HepG2 (cell line): ENCODE measurements at regions not wholly inside any gene's neighbourhood (a gene's known extent, or its start where the extent isn't known, plus 50 kb on each side); places are given as distances from the start of the nearest gene placed in this dataset.

Experiments used
- ATAC-seq: fragments of 200-7000 bp; cut with Tn5 transposase; 3 replicates; pipeline ENCODE4 v1.9.1; 2020; ENCODE audit warnings: mild to moderate bottlenecking, moderate library complexity
- BruUV-seq: library from RNA; stranded (reverse); fragments of 400-500 nt; replicated peaks from 2 replicates; lab custom pipeline; 2021; lab: Mats Ljungman, UMichigan
- CTCF ChIA-PET: fragments of 300-600 bp; formaldehyde crosslinking; extraction: SDS; loops from one replicate; lab custom pipeline; 2021; ENCODE audit warnings: low total read pairs, inconsistent platforms, low intra/inter-chr PET ratio; lab: Yijun Ruan, JAX
- POLR2A ChIA-PET: fragments of 350-600 bp; sonication (Branson Sonifier 250); formaldehyde crosslinking; loops from one replicate; lab custom pipeline; 2020; ENCODE audit warnings: antibody characterized with exemption, inconsistent platforms; lab: Yijun Ruan, JAX
- DNase-seq: peaks from one replicate; pipeline ENCODE4 v3.0.0-alpha.2; 2015; ENCODE audit warnings: low spot score
- FAIRE-seq: peaks from 3 replicates; lab custom pipeline; 2011; peaks lifted over from hg19 to GRCh38; lab: Jason Lieb, UNC
- H2AFZ ChIP-seq: one replicate; pipeline ENCODE4 v1.6.1; 2011; ENCODE audit warnings: low read length, inconsistent platforms
- H3K27ac ChIP-seq: fragments of 300-600 bp; 3 replicates; pipeline ENCODE4 v1.8.0; 2011; ENCODE audit warnings: mixed run types, mild to moderate bottlenecking, mixed read lengths, low read length, inconsistent platforms; ENCODE audit not compliant: insufficient read depth; ENCODE audit errors: extremely low read length
- H3K27me3 ChIP-seq, 2 experiments: fragments of 200-600 bp in 1 of 2; 2 replicates in 1 of 2; 3 replicates in 1 of 2; pipeline versions ENCODE4 v1.6.0 to v1.8.0; 2011; ENCODE audit warnings: low read length in 2 of 2, mild to moderate bottlenecking in 2 of 2, moderate library complexity in 2 of 2, inconsistent platforms in 1 of 2; ENCODE audit not compliant: insufficient read depth in 2 of 2, control insufficient read depth in 1 of 2
- H3K36me3 ChIP-seq, 2 experiments: fragments of 200-600 bp in 1 of 2; replicated peaks in 1 of 2; 2 replicates in 1 of 2; 3 replicates in 1 of 2; pipeline versions ENCODE4 v1.5.1 to v1.8.0; 2011; ENCODE audit warnings: low read length in 2 of 2, inconsistent platforms in 1 of 2; ENCODE audit not compliant: insufficient read depth in 2 of 2, control insufficient read depth in 1 of 2
- H3K4me1 ChIP-seq: 2 replicates; pipeline ENCODE4 v1.5.1; 2012; ENCODE audit warnings: low read length, inconsistent platforms; ENCODE audit not compliant: insufficient read depth
- H3K4me2 ChIP-seq: 2 replicates; pipeline ENCODE4 v1.6.0; 2011; ENCODE audit warnings: low read depth, low read length, inconsistent platforms
- H3K4me3 ChIP-seq, 3 experiments: fragments of 200-600 bp in 1 of 3; sonication (generic), shearing (Covaris generic) in 1 of 3; replicated peaks in 1 of 3; 2 replicates each; pipeline ENCODE4 v1.5.1; 2011 to 2016; ENCODE audit warnings: low read length in 3 of 3, inconsistent platforms in 2 of 3, low read depth in 2 of 3, mild to moderate bottlenecking in 2 of 3, control low read depth in 1 of 3, mixed read lengths in 1 of 3; ENCODE audit not compliant: insufficient read depth in 1 of 3
- H3K79me2 ChIP-seq: one replicate; pipeline ENCODE4 v1.6.1; 2011; ENCODE audit warnings: low read length, inconsistent platforms; ENCODE audit not compliant: insufficient read depth
- H3K9ac ChIP-seq: 2 replicates; pipeline ENCODE4 v1.6.0; 2011; ENCODE audit warnings: mild to moderate bottlenecking, low read depth, low read length, inconsistent platforms; ENCODE audit not compliant: insufficient read depth
- H3K9me3 ChIP-seq: 2 replicates; pipeline ENCODE4 v1.5.1; 2012; ENCODE audit warnings: mild to moderate bottlenecking, low read length
- H4K20me1 ChIP-seq: 2 replicates; pipeline ENCODE4 v1.6.0; 2011; ENCODE audit warnings: inconsistent platforms, mild to moderate bottlenecking, low read length, moderate library complexity; ENCODE audit not compliant: insufficient read depth
- ADNP ChIP-seq: sonication (generic); formaldehyde crosslinking; IDR thresholded peaks from 2 replicates; pipeline ENCODE4 v1.4.0; 2020; ENCODE audit warnings: missing genetic modification reagents
- DDIT3 ChIP-seq: sonication (generic); formaldehyde crosslinking; IDR thresholded peaks from 2 replicates; pipeline ENCODE4 v1.4.0; 2020; ENCODE audit warnings: mild to moderate bottlenecking, missing genetic modification reagents
- DZIP1 ChIP-seq: sonication (generic); formaldehyde crosslinking; IDR thresholded peaks from 2 replicates; pipeline ENCODE4 v1.5.0; 2020; ENCODE audit warnings: mild to moderate bottlenecking, missing genetic modification reagents
- FOSL1 ChIP-seq: sonication (generic); formaldehyde crosslinking; IDR thresholded peaks from 2 replicates; pipeline ENCODE4 v1.9.0; 2021; ENCODE audit warnings: missing genetic modification reagents, borderline replicate concordance
- JDP2 ChIP-seq: sonication (generic); formaldehyde crosslinking; IDR thresholded peaks from 2 replicates; pipeline ENCODE4 v1.8.1; 2022; ENCODE audit warnings: missing genetic modification reagents, borderline replicate concordance
- NFATC3 ChIP-seq: sonication (generic); formaldehyde crosslinking; IDR thresholded peaks from 2 replicates; pipeline ENCODE4 v1.5.1; 2020; ENCODE audit warnings: mild to moderate bottlenecking, missing genetic modification reagents
- ZMAT5 ChIP-seq: sonication (generic); formaldehyde crosslinking; IDR thresholded peaks from 2 replicates; pipeline ENCODE4 v1.5.0; 2020; ENCODE audit warnings: mild to moderate bottlenecking, low read depth, missing genetic modification reagents, borderline replicate concordance
- ZNF136 ChIP-seq: sonication (generic); formaldehyde crosslinking; IDR thresholded peaks from 2 replicates; pipeline ENCODE4 v1.8.1; 2022; ENCODE audit warnings: low read depth, mild to moderate bottlenecking, moderate library complexity, missing genetic modification reagents
- ZNF460 ChIP-seq: sonication (generic); formaldehyde crosslinking; IDR thresholded peaks from 2 replicates; pipeline ENCODE4 v1.5.1; 2020; ENCODE audit warnings: missing genetic modification reagents, mild to moderate bottlenecking, borderline replicate concordance
- ZNF468 ChIP-seq: sonication (generic); formaldehyde crosslinking; IDR thresholded peaks from 2 replicates; pipeline ENCODE4 v1.8.0; 2022; ENCODE audit warnings: mild to moderate bottlenecking, moderate library complexity, missing genetic modification reagents
- ZNF605 ChIP-seq: sonication (generic); formaldehyde crosslinking; IDR thresholded peaks from 2 replicates; pipeline ENCODE4 v1.8.0; 2022; ENCODE audit warnings: mild to moderate bottlenecking, missing genetic modification reagents
- ZNF629 ChIP-seq: sonication (generic); formaldehyde crosslinking; conservative IDR thresholded peaks from 2 replicates; pipeline ENCODE4 v1.5.0; 2020; ENCODE audit warnings: missing genetic modification reagents
- ZNF691 ChIP-seq: sonication (generic); formaldehyde crosslinking; IDR thresholded peaks from 2 replicates; pipeline ENCODE4 v1.4.0; 2020; ENCODE audit warnings: missing genetic modification reagents, low read depth, mild to moderate bottlenecking, borderline replicate concordance
- ZNF768 ChIP-seq: sonication (generic); formaldehyde crosslinking; IDR thresholded peaks from 2 replicates; pipeline ENCODE4 v1.4.0; 2020; ENCODE audit warnings: missing genetic modification reagents
- ZNF878 ChIP-seq: sonication (generic); formaldehyde crosslinking; IDR thresholded peaks from 2 replicates; pipeline ENCODE4 v1.8.1; 2023; ENCODE audit warnings: mild to moderate bottlenecking, missing genetic modification reagents, moderate library complexity
- ZNF883 ChIP-seq: sonication (generic); formaldehyde crosslinking; IDR thresholded peaks from 2 replicates; pipeline ENCODE4 v1.5.1; 2020; ENCODE audit warnings: mild to moderate bottlenecking, missing genetic modification reagents; ENCODE audit errors: not compliant biosample characterization
- WGBS: methylation state at CpG from one replicate; pipeline ENCODE4 v1.1.6; 2017; ENCODE audit warnings: low lambda C conversion rate; 5-methylcytosine and 5-hydroxymethylcytosine counted together
- in situ Hi-C: cut with HindIII; loops from 2 replicates; pipeline ENCODE4 v1.10.0; 2017; ENCODE audit warnings: low pct_unique_long_range_greater_than_20kb; ENCODE audit not compliant: extremely low pct_ligation_motif_present
- intact Hi-C: fragments of 100-400 bp; cut with micrococcal nuclease; formaldehyde crosslinking; loops from one replicate; pipeline ENCODE4 v1.10.0; 2022; ENCODE audit not compliant: unreplicated experiment
- TF ChIP-seq, protein P1 (sequence below): IDR thresholded peaks from 2 replicates; pipeline ENCODE4 v1.6.1; 2016; ENCODE audit warnings: mild to moderate bottlenecking, missing biosample characterization, missing genetic modification reagents

- H3K79me2 ChIP-seq = no peaks in the 10 kb centered on the region
- no peaks in the 10 kb centered on the region; the same call in 1 of the 2 replicates for H3K9me3 ChIP-seq
- no TSS peak for BruUV-seq
- H3K9ac ChIP-seq = no peak overlapping the region
- TF ChIP-seq ZNF460 (CRISPR knock-in tag) (no peak), FOSL1 (CRISPR knock-in tag) (no peak), NFATC3 (CRISPR knock-in tag) (no peak), ADNP (CRISPR knock-in tag) (no peak), ZNF629 (CRISPR knock-in tag) (no peak), ZMAT5 (CRISPR knock-in tag) (no peak), DZIP1 (no peak), ZNF878 (CRISPR knock-in tag) (no peak), ZNF883 (CRISPR knock-in tag) (no peak), DDIT3 (CRISPR knock-in tag) (no peak), JDP2 (CRISPR knock-in tag) (no peak), ZNF468 (CRISPR knock-in tag) (no peak), ZNF136 (CRISPR knock-in tag) (no peak), ZNF691 (no peak), ZNF768 (no peak), ZNF605 (CRISPR knock-in tag) (no peak)
- TF ChIP-seq, protein P1, sequence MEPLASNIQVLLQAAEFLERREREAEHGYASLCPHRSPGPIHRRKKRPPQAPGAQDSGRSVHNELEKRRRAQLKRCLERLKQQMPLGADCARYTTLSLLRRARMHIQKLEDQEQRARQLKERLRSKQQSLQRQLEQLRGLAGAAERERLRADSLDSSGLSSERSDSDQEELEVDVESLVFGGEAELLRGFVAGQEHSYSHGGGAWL (CRISPR knock-in tag) = no peak
- H3K27me3 ChIP-seq = no peaks in the 10 kb centered on the region
- no peaks in the 10 kb centered on the region for H3K36me3 ChIP-seq
- FAIRE-seq (no peak), ATAC-seq (no peak), DNase-seq (no peak)
- no peak overlapping the region for H3K4me3 ChIP-seq
- in situ Hi-C loops (no loop called here), intact Hi-C loops (no loop called here)
- CTCF ChIA-PET = no interaction called here
- 4% methylated on average over 4 of the region's 4 CpGs for WGBS
- H2AFZ ChIP-seq = no peak overlapping the region
- POLR2A ChIA-PET = no interaction called here
- H3K27ac ChIP-seq = no peak overlapping the region
- H4K20me1 ChIP-seq = no peaks in the 10 kb centered on the region
- no peak overlapping the region for H3K4me2 ChIP-seq
- H3K4me1 ChIP-seq = no peaks in the 10 kb centered on the region
Observed at GRCh38 chr10:10869592-10869991, 148.1 kb upstream of the CELF2 start.
